ENCODE measurements at regions not wholly inside any gene's neighbourhood (a gene's known extent, or its start where the extent isn't known, plus 50 kb on each side); places are given as distances from the start of the nearest gene placed in this dataset.

DNA sequence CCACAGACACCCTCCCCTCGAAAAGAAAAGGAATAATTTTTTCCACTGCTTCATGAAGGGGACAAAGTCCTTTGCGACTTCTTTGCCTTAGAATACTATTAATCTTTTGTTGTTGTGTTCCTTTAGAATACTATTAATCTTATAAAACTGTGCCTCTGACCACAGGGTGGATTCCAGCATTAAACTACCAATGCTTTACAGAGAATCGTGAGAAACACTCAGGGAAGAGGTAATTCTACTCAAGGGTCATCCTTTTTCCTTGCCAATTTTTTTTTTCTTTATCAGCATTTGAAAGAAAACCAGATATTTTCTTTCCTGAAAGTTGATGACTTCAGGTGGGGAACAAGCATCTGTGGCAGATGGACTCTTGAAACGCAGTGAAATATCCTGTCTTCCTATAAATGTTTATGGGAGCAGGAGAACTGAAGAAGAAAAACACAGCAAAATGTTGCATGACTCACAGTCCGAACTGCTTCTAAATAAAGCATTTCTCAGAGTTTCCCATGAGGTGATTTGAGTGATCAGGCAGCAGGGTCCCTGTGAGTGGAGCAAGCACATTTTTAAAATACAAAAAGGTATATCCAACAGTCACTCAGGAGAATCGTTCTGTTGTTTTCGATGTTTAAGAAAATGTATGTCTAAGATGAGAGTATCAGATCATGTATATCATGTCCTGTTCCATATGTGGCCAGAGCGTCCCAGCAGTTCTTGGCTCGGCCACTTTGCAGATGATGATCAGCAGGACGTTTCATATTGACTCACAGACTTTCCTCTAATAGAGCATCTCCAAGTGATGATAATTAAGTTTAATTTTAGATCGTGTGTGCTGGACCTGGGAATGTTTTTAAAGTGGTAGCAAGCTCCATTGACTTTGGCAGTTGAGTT, 154.2 kb upstream of the RUNX1 start:
- TF ChIP-seq, protein P1, sequence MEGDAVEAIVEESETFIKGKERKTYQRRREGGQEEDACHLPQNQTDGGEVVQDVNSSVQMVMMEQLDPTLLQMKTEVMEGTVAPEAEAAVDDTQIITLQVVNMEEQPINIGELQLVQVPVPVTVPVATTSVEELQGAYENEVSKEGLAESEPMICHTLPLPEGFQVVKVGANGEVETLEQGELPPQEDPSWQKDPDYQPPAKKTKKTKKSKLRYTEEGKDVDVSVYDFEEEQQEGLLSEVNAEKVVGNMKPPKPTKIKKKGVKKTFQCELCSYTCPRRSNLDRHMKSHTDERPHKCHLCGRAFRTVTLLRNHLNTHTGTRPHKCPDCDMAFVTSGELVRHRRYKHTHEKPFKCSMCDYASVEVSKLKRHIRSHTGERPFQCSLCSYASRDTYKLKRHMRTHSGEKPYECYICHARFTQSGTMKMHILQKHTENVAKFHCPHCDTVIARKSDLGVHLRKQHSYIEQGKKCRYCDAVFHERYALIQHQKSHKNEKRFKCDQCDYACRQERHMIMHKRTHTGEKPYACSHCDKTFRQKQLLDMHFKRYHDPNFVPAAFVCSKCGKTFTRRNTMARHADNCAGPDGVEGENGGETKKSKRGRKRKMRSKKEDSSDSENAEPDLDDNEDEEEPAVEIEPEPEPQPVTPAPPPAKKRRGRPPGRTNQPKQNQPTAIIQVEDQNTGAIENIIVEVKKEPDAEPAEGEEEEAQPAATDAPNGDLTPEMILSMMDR (IDR thresholded peaks at IDR 0.05; ENCODE audit: insufficient read depth, low read length) = no peak
- TF ChIP-seq POLR2AphosphoS5 (IDR thresholded peaks at IDR 0.05; ENCODE audit: low read depth) (no peak), GABPA (IDR thresholded peaks at IDR 0.05; ENCODE audit: low read depth) (no peak)
- TF ChIP-seq, protein P2, sequence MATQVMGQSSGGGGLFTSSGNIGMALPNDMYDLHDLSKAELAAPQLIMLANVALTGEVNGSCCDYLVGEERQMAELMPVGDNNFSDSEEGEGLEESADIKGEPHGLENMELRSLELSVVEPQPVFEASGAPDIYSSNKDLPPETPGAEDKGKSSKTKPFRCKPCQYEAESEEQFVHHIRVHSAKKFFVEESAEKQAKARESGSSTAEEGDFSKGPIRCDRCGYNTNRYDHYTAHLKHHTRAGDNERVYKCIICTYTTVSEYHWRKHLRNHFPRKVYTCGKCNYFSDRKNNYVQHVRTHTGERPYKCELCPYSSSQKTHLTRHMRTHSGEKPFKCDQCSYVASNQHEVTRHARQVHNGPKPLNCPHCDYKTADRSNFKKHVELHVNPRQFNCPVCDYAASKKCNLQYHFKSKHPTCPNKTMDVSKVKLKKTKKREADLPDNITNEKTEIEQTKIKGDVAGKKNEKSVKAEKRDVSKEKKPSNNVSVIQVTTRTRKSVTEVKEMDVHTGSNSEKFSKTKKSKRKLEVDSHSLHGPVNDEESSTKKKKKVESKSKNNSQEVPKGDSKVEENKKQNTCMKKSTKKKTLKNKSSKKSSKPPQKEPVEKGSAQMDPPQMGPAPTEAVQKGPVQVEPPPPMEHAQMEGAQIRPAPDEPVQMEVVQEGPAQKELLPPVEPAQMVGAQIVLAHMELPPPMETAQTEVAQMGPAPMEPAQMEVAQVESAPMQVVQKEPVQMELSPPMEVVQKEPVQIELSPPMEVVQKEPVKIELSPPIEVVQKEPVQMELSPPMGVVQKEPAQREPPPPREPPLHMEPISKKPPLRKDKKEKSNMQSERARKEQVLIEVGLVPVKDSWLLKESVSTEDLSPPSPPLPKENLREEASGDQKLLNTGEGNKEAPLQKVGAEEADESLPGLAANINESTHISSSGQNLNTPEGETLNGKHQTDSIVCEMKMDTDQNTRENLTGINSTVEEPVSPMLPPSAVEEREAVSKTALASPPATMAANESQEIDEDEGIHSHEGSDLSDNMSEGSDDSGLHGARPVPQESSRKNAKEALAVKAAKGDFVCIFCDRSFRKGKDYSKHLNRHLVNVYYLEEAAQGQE (IDR thresholded peaks at IDR 0.05; ENCODE audit: insufficient replicate concordance, low read depth) = no peak

All from HL-60 (cell line).